Epithelial cell of proximal tubule (primary cell): ENCODE measurements at regions not wholly inside any gene's neighbourhood (a gene's known extent, or its start where the extent isn't known, plus 50 kb on each side); places are given as distances from the start of the nearest gene placed in this dataset.

Experiments
- DNase-seq: peaks from one replicate; pipeline ENCODE4 v3.0.0-alpha.2; 2011; ENCODE audit warnings: low read depth
- H3K4me3 ChIP-seq: 2 replicates; pipeline ENCODE4 v1.5.1; 2011; ENCODE audit warnings: low read depth, mild to moderate bottlenecking, low read length
- TF ChIP-seq, protein P1 (sequence below): conservative IDR thresholded peaks from 2 replicates; pipeline ENCODE4 v1.5.1; 2012; ENCODE audit warnings: low read depth, mild to moderate bottlenecking, low read length

DNA sequence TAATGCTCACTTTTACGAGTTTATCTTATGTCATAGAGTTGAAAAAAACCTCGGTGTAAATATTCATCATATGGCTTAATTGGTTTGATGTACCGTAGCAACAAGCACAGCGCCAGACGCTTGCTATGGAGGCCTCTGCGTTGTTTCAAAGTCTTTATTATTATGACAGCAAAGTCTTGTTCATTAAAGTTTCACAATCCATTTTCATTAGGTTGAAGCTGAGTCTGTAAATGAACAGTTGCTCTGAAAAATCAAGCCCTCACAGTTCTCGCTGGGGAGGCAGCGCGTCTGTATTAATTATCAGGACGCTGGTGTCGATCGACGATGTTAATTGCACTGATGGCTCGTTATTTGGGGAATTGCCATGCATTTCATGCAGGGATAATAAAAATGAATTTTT, 185.6 kb downstream of the INSC start:
- DNase-seq: no peak
- TF ChIP-seq, protein P1, sequence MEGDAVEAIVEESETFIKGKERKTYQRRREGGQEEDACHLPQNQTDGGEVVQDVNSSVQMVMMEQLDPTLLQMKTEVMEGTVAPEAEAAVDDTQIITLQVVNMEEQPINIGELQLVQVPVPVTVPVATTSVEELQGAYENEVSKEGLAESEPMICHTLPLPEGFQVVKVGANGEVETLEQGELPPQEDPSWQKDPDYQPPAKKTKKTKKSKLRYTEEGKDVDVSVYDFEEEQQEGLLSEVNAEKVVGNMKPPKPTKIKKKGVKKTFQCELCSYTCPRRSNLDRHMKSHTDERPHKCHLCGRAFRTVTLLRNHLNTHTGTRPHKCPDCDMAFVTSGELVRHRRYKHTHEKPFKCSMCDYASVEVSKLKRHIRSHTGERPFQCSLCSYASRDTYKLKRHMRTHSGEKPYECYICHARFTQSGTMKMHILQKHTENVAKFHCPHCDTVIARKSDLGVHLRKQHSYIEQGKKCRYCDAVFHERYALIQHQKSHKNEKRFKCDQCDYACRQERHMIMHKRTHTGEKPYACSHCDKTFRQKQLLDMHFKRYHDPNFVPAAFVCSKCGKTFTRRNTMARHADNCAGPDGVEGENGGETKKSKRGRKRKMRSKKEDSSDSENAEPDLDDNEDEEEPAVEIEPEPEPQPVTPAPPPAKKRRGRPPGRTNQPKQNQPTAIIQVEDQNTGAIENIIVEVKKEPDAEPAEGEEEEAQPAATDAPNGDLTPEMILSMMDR: no peak
- no peak overlapping the region for H3K4me3 ChIP-seq

- no peak for DNase-seq
Observed at GRCh38 chr11:15307619-15308024, 192.9 kb downstream of the INSC start.

DNA sequence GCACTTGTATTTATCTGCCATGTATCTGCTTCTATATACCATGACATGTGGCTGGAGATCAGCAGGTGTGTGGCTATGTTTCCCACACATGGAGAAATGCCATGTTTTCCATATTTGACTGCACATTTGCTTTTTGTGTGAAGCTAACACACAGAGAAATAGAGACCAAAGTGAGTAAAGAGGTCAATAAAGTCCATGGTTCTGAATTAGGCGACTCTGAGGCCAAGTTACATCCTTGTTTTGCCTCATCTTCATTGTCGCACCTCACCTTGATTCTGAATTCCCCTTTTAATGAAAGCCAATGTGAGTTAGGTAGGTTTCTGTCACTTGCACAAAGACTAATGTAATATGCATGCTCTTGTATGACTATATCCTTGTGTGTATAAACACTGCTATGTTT, 194.1 kb downstream of the INSC start:
- H3K4me3 ChIP-seq: no peak overlapping the region
- DNase-seq: no peak
- TF ChIP-seq, protein P1: no peak

More at GRCh38 chr11:15307619-15308024, 192.9 kb downstream of the INSC start:
- no peak overlapping the region for H3K4me3 ChIP-seq
- TF ChIP-seq, protein P1: no peak

DNA sequence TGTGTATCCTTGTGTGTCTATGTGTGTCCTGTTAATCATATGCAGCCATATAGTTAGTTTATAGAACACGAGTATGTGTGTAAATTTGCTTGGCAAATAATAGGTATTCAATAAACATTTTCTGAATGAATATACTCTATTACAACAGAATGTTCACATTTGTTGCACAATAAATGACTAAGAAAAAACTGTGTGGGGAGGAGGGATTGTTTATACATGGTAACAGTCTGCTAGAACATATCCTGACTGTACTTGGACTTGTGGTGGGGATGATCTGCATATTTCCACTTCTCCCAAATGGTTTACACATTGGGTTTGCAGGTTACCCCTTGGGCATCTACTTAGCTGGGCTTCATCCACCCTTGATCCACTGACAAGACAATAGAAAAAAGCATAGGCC, 194.6 kb downstream of the INSC start:
- TF ChIP-seq, protein P1: no peak
- no peak for DNase-seq

DNA sequence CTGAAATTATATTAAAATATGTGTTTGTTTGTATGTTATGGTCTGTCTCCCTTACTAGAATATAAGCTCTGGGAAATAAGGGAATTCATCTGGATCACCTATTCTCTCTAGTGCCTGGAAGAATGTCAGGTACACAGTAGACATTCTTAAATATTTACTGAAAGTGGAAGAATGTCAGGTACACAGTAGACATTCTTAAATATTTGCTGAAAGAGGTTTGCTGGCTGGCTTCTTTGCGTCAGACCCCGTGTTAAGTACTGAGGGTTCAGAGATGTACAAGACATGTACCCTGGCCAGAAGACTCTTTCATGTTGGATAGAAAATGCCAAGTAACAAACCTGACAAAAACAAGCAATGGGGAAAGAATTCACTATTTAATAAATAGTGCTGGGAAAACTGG, 199.1 kb downstream of the INSC start:
- TF ChIP-seq, protein P1: no peak

More for the DNA sequence above, 194.6 kb downstream of the INSC start:
- no peak overlapping the region for H3K4me3 ChIP-seq

DNA sequence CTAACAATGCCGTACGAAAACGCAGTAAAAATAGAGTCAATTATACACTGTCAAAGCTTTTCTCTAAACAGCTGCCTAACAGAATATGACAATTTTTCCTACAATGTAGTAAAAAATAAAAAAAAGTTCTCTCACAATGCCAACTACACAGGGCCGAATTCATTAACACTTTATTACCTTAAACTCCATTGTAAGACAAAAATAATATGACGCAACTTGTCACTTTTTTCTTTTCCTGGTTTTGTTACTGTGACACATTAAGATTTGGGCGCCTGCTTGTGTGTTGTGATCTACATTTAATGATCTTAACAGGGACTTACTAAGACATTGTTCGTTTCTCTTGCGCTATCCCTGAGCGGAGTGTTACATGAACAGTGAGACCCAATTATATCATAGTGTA, 204.1 kb downstream of the INSC start:
- TF ChIP-seq, protein P1: no peak
- DNase-seq: no peak
- no peak overlapping the region for H3K4me3 ChIP-seq

More for the DNA sequence above, 199.1 kb downstream of the INSC start:
- no peak for DNase-seq
- no peak overlapping the region for H3K4me3 ChIP-seq

DNA sequence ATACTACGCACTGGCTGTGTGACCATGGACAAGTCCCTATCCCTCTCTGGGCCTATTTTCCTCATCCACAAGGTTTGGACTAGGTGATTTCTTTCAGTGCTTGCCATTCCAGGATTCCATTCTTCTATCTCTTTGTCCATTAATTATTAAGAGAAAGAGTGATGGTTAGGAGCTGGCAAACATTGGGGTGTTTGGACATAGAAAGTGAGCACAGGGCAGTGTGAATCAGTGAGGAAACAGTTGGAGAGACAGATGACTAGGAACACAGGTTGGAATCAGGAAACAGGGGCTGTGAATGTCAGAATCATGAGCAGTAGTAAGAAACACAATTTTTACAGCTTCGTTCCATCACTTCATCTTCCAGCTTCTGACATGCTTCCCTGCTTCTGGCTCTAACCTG, 211.8 kb downstream of the INSC start:
- no peak overlapping the region for H3K4me3 ChIP-seq
- TF ChIP-seq, protein P1: no peak
- DNase-seq: no peak
